Muscle layer of duodenum (tissue), 2 donors: ENCODE measurements at regions not wholly inside any gene's neighbourhood (a gene's known extent, or its start where the extent isn't known, plus 50 kb on each side); places are given as distances from the start of the nearest gene placed in this dataset.

Source experiments
- H3K27ac ChIP-seq: one replicate; pipeline ENCODE4 v1.7.0; 2013; ENCODE audit warnings: mild to moderate bottlenecking, low read length
- H3K27me3 ChIP-seq: one replicate; pipeline ENCODE4 v1.7.0; 2013; ENCODE audit warnings: low read depth, mild to moderate bottlenecking, control low read depth, low read length
- H3K36me3 ChIP-seq, 2 donors: one replicate each; pipeline ENCODE4 v1.7.0; 2013; ENCODE audit warnings: low read length in 2 of 2, control low read depth in 1 of 2, mild to moderate bottlenecking in 1 of 2; ENCODE audit not compliant: insufficient read depth in 2 of 2, control insufficient read depth in 1 of 2
- H3K4me1 ChIP-seq, 2 donors: one replicate each; pipeline ENCODE4 v1.7.0; 2013; ENCODE audit warnings: low read length in 2 of 2, mild to moderate bottlenecking in 2 of 2, control low read depth in 1 of 2, moderate library complexity in 1 of 2; ENCODE audit not compliant: insufficient read depth in 2 of 2, control insufficient read depth in 1 of 2
- H3K4me3 ChIP-seq, 2 donors: one replicate each; pipeline ENCODE4 v1.7.0; 2013; ENCODE audit warnings: low read length in 2 of 2, low read depth in 1 of 2, mild to moderate bottlenecking in 1 of 2
- H3K9me3 ChIP-seq, 2 donors: one replicate each; pipeline ENCODE4 v1.7.0; 2013; ENCODE audit warnings: low read length in 2 of 2, control low read depth in 1 of 2, mild to moderate bottlenecking in 1 of 2; ENCODE audit not compliant: control insufficient read depth in 1 of 2
- donor health status: healthy.

DNA sequence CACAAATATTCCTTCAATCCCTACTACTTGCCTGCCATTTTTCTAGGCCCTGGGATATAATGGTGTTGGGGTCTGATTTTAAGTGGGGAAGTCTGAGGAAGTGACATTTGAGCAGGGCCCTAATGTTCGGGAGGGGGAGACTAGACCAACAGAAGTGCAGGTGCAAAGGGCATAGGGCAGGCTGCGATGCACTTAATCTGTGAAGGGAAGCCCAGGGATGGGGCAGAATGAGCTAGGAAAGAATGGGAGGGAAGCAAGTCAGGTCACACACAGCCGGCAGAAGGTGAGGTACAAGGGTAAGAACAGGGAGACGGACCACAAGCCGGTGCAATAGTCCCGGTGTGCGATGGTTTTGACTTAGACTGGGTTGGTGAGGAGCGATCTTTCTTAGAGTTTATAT lies 146.8 kb downstream of the UNC5CL start:
- H3K36me3 ChIP-seq = no peaks in the 10 kb centered on the region
- no peaks in the 10 kb centered on the region for H3K4me1 ChIP-seq
- no peak overlapping the region for H3K4me3 ChIP-seq
- H3K27ac ChIP-seq = no peak overlapping the region
- no peaks in the 10 kb centered on the region for H3K27me3 ChIP-seq
- no peaks in the 10 kb centered on the region for H3K9me3 ChIP-seq

GRCh38 chr6:40891686-40892085 lies 147.3 kb downstream of the UNC5CL start:
- no peaks in the 10 kb centered on the region for H3K36me3 ChIP-seq
- H3K27ac ChIP-seq = no peak overlapping the region
- H3K4me1 ChIP-seq = no peaks in the 10 kb centered on the region
- no peaks in the 10 kb centered on the region for H3K9me3 ChIP-seq
- no peak overlapping the region for H3K4me3 ChIP-seq
- H3K27me3 ChIP-seq = no peaks in the 10 kb centered on the region

- Histone ChIP-seq H3K27ac (no peak overlapping the region), H3K4me3 (no peak overlapping the region), H3K36me3 (no peaks in the 10 kb centered on the region), H3K4me1 (no peaks in the 10 kb centered on the region), H3K27me3 (no peaks in the 10 kb centered on the region), H3K9me3 (no peaks in the 10 kb centered on the region)
Observed at GRCh38 chr6:40891131-40891530, 147.9 kb downstream of the UNC5CL start.

DNA sequence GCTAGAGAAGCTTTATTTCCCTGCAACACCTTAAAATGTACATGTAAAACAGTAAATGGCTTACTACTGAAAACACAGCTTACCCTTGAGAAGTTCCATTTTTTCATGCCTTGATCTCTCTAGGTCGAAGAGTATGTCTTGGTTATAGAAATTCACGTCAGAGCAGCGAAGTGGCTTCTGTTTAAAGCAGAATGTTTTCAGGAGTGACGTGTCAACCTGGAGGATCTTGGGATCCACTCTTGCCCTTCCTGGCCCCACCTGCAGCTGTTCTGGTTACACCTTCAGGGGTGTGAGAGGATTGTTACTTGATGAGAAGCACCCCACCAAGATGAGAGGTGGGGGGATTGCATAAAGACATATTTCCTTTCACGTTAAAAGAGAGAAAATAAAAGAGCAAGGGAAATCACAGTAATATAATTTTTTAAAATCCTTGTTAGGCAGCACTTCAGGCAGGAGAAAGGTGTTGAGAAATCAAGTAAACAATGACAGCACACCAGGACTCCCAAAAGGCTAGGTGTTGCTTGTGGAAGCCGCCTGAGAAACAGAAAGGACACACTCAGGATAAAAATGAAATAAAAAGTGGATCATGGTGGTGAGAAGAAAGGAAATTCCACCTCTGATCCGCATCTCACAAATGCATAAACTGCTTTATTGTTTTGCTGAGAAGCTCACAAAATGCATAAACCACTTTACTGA lies 149.7 kb downstream of the UNC5CL start:
- Histone ChIP-seq H3K4me1 (no peaks in the 10 kb centered on the region), H3K27me3 (no peaks in the 10 kb centered on the region), H3K36me3 (no peaks in the 10 kb centered on the region), H3K9me3 (no peaks in the 10 kb centered on the region), H3K27ac (no peak overlapping the region), H3K4me3 (no peak overlapping the region)

GRCh38 chr6:40888456-40888990 lies 150.5 kb downstream of the UNC5CL start:
- Histone ChIP-seq H3K9me3 (no peaks in the 10 kb centered on the region), H3K4me3 (no peak overlapping the region), H3K27me3 (no peaks in the 10 kb centered on the region), H3K4me1 (no peaks in the 10 kb centered on the region), H3K27ac (no peak overlapping the region), H3K36me3 (no peaks in the 10 kb centered on the region)

DNA sequence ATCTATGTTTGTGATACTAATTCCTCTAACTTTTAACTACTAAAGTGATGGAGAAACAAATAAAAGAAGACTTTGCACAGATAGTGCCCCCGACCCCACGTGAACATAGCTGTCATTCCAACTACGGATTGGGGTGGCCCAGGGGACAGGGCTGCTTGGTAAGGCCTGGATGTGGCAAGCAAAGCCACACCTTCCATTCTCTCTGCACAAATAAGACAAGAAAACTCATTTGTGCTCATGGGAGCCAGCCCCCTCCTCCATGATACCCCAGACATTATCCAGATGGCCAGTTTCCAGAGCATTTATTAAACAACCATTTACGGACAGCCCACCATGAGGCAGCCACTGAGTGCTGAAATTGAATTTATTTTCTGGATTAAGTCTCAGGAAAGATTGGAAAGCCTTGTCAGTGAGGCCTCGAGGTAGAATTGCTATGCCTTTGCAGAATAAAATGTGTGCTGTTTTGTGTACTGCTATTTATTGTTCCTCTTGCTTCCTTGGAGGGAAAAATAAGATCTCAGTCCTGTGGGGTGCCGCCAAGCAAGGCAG lies 151.2 kb downstream of the UNC5CL start:
- Histone ChIP-seq H3K27ac (no peak overlapping the region), H3K4me1 (no peaks in the 10 kb centered on the region), H3K27me3 (no peaks in the 10 kb centered on the region), H3K4me3 (no peak overlapping the region), H3K36me3 (no peaks in the 10 kb centered on the region), H3K9me3 (no peaks in the 10 kb centered on the region)

- Histone ChIP-seq H3K27me3 (no peaks in the 10 kb centered on the region), H3K36me3 (no peaks in the 10 kb centered on the region), H3K27ac (no peak overlapping the region), H3K4me1 (peaks cover 0 to 4% of the 10 kb centered on the region in 2 donors), H3K4me3 (no peak overlapping the region), H3K9me3 (no peaks in the 10 kb centered on the region)
Observed at GRCh38 chr6:40887079-40887791, 151.8 kb downstream of the UNC5CL start.

GRCh38 chr6:40885139-40885774 lies 153.8 kb downstream of the UNC5CL start:
- H3K36me3 ChIP-seq = no peaks in the 10 kb centered on the region
- H3K9me3 ChIP-seq = no peaks in the 10 kb centered on the region
- no peak overlapping the region for H3K4me3 ChIP-seq
- H3K27me3 ChIP-seq = no peaks in the 10 kb centered on the region
- H3K27ac ChIP-seq = no peak overlapping the region
- H3K4me1 ChIP-seq = peaks cover 0 to 4% of the 10 kb centered on the region in 2 donors

DNA sequence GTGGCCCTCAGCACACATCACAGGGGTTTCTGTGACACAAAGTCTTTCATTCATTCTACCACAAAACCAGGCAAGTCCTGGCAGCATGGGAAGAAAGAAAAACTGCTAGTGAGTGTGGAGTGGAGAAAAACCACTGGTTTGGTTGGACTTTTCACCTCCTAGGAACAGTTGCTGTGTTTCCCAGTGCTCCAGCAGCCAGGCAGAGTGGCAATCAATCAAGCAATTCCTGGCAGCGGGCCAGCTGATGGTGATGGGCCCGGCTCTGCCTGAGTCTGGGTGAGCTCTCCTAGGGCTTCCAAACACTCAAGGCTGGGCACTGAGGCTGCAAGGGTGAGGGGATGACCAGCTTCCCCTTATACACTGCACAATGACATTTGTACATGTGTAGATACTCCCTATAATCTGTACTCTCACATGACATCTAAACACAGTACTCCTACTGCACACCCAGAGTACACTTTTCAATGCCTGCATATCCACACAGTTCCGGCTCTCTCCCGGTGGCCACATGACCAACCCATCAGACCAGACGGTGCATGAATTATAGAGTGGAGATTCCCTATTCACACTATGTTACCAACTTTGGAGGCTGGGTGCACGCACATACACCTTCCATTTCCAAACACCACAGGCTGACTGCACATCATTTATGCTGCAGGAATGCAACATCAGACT lies 156.6 kb downstream of the UNC5CL start:
- H3K27me3 ChIP-seq = no peaks in the 10 kb centered on the region
- peaks cover 0 to 4% of the 10 kb centered on the region in 2 donors for H3K4me1 ChIP-seq
- no peak overlapping the region for H3K27ac ChIP-seq
- no peaks in the 10 kb centered on the region for H3K36me3 ChIP-seq
- peaks cover 0 to 4% of the 10 kb centered on the region in 2 donors for H3K9me3 ChIP-seq
- no peak overlapping the region for H3K4me3 ChIP-seq

DNA sequence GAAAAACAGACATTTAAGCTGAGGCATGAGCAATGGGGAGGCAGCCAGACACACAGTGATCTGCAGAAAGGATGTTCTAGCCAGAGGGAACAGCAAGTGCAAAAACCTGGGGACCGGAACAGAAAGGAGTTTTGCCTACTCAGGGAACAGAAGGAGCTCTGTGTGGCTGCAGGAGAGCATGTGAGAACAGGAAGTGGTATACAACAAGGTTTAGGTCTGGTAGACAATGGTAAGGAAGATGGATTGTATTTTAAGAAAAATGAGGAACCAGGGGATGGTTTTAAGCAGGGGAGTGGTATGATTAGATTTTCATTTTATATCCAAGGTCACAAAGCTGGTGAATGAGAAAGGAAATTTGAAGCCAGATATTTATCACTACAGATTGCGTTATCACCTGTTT lies 157.5 kb downstream of the UNC5CL start:
- no peaks in the 10 kb centered on the region for H3K36me3 ChIP-seq
- no peak overlapping the region for H3K4me3 ChIP-seq
- no peaks in the 10 kb centered on the region for H3K27me3 ChIP-seq
- H3K4me1 ChIP-seq = peaks cover 0 to 4% of the 10 kb centered on the region in 2 donors
- H3K27ac ChIP-seq = no peak overlapping the region
- peaks cover 0 to 4% of the 10 kb centered on the region in 2 donors for H3K9me3 ChIP-seq

DNA sequence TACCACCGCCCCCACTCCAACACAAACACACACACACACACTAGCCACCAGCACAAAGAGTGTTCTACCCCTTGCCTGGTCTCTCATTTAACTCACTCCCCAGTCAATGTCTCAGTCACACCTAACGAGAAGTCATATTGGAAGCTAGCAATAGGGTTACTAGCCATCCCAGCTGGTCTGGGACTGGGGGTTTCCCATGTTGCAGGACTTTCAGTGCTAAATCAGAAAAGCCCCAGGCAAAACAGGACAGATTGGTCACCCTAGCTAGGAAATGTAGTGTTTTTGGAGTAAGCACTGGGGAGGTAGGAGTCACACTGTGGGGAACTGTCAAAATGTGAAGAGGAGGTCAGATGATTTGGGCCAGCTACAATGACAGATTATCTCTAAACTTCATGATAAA lies 158.1 kb downstream of the UNC5CL start:
- Histone ChIP-seq H3K4me1 (peaks cover 0 to 4% of the 10 kb centered on the region in 2 donors), H3K4me3 (no peak overlapping the region)

More for the DNA sequence above, 158.1 kb downstream of the UNC5CL start:
- no peaks in the 10 kb centered on the region for H3K27me3 ChIP-seq
- H3K36me3 ChIP-seq = no peaks in the 10 kb centered on the region
- H3K27ac ChIP-seq = no peak overlapping the region
- H3K9me3 ChIP-seq = peaks cover 0 to 4% of the 10 kb centered on the region in 2 donors
